ENCODE measurements at regions not wholly inside any gene's neighbourhood (a gene's known extent, or its start where the extent isn't known, plus 50 kb on each side); places are given as distances from the start of the nearest gene placed in this dataset.
"Not testable (repeated sequence)": the region's sequence is repeated elsewhere in the genome, so short reads cannot be mapped to it uniquely, and the experiment has no call there.

DNA sequence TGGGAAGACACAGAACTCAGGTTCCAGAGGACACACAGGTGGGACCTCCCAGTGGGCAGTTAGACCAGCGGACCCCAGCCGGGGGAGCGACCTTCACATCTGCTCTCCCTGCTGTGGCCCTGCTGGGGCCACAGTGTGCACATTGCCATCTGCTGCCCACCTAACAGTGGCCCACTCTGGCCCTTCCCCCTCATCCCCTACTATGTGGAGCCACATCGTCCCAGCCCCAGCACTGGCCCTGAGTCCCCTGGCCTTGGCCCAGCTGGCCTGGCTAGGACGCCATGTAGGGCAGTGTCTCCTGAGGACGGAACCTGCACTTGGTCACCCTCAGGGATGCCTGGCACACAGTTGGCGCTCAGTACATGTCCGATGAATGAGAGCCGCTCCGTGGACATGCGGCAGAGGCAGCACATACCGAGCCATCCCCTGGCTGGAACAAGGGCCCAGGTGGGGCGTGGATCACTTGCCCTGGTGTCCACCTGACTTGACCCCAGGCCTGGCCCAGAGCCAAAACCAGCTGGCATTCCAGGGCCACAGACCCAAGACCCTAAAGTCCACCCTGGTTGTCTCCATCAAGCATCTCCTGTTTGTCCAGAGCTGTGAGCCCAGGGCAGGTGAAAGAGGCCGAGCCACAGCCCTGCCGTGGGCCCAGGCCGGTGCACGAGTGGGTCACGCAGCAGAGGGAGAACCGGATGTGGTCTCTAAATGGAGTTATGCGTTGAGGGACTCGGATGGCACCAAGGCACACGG is 93.1 kb upstream of the FGF3 start:
- Mint-ChIP-seq H3K27ac (ENCODE audit: low read depth) (no peak overlapping the region), H3K9me3 (no peaks in the 10 kb centered on the region), H3K4me1 (peaks cover 9% of the 10 kb centered on the region), H3K36me3 (ENCODE audit: insufficient read depth) (no peaks in the 10 kb centered on the region), H3K27me3 (peaks cover 29% of the 10 kb centered on the region), H3K4me3 (no peak overlapping the region)
- DNase-seq (ENCODE audit: low spot score in 2 of 2) (no peak), ATAC-seq (replicated peaks; ENCODE audit: extremely low read depth, poor library complexity, severe bottlenecking) (no peak)

- Mint-ChIP-seq H3K27me3 (peaks cover 23% of the 10 kb centered on the region), H3K4me1 (peaks cover 9% of the 10 kb centered on the region), H3K4me3 (no peak overlapping the region), H3K36me3 (ENCODE audit: insufficient read depth) (no peaks in the 10 kb centered on the region), H3K9me3 (no peaks in the 10 kb centered on the region), H3K27ac (ENCODE audit: low read depth) (no peak overlapping the region)
- ATAC-seq (replicated peaks; ENCODE audit: extremely low read depth, poor library complexity, severe bottlenecking): no peak
- DNase-seq (ENCODE audit: low spot score in 2 of 2): no peak
Observed at GRCh38 chr11:69912911-69913451, 93.8 kb upstream of the FGF3 start.

DNA sequence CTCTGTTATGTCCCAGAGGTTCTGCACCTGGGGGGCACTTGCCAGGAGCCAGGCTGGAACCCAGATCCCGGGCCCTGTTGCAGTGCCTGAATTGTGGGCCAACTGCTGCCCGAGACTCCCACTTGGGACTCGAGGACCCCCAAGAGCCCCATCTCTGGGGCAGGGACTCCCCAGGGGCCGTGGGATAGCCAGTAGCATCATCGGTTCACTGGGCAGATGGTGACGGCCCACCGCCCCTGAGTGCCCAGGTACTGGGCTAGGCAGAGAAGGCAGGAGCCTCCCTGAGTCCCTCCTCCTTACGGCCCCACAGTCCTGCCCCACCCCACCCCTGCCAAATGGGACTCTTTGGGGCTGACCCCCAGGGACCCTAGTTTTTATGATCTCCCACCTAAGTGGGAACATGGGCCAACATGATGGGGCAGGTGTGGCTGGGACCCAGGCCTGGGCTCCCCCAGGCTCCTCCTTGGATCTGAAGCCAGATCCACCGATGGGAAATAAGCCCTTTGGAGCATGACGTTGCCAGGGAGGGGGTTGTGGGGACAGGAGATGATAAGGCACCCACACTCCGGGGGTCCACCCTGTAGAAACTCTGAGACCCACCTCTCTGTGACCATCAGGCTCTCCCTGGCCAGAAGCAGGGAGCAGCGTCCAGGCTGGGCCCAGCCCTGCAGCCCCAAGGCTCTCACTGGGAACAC is 94.5 kb upstream of the FGF3 start:
- H3K27me3 Mint-ChIP-seq: peaks cover 15% of the 10 kb centered on the region
- no peak for ATAC-seq (replicated peaks; ENCODE audit: extremely low read depth, poor library complexity, severe bottlenecking)
- no peaks in the 10 kb centered on the region for H3K36me3 Mint-ChIP-seq (ENCODE audit: insufficient read depth)
- no peak overlapping the region for H3K4me3 Mint-ChIP-seq
- H3K4me1 Mint-ChIP-seq: peaks cover 9% of the 10 kb centered on the region
- H3K9me3 Mint-ChIP-seq: no peaks in the 10 kb centered on the region
- H3K27ac Mint-ChIP-seq (ENCODE audit: low read depth): no peak overlapping the region
- no peak for DNase-seq (ENCODE audit: low spot score in 2 of 2)

DNA sequence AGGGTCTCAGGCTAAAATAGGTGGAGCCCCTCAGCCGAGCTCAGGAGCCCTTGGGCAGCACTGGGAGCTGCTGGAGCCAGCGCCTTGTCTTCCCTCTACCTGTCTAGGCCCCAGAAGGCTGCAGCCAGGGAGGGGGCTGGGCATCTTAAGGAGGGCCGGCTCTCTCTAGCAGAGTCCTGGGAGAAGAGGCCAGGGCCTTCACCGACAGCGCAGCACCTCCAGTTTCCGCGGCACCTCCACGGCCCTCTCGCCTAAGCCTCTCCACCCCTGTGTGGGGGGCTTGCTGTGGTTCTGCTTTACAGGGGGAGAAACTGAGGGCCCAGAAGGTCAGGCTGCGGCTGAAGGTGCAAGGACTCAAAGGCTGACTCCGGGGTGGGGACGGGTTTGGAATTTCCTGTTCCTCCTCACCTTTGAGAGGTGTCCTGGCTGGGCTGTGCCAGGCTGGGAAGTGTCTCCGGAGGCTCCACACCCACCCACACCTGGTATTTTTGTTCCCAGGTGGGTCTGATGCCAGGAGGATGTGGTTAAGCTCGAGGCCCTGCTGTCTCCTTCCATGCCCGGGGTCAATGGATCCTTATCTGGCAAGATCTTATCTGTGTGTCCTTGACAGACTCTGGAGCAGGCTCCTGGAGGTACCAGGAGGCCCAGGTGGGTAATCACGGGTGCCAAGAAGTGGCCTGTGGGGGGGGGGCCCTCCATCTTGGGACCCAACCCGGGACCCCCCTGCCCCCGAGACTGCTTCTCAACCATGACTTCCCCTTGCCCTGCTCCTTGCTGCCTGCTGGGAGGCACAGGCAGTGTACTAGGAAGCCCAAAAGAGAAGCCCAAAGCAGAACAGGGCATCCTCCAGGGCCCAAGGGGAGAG is 95.3 kb upstream of the FGF3 start:
- no peak for DNase-seq (ENCODE audit: low spot score in 2 of 2)
- H3K4me3 Mint-ChIP-seq: no peak overlapping the region
- H3K27ac Mint-ChIP-seq (ENCODE audit: low read depth): no peak overlapping the region
- no peak for ATAC-seq (replicated peaks; ENCODE audit: extremely low read depth, poor library complexity, severe bottlenecking)
- H3K36me3 Mint-ChIP-seq (ENCODE audit: insufficient read depth): no peaks in the 10 kb centered on the region
- H3K27me3 Mint-ChIP-seq: peaks cover 19% of the 10 kb centered on the region
- peaks cover 9% of the 10 kb centered on the region for H3K4me1 Mint-ChIP-seq
- H3K9me3 Mint-ChIP-seq: no peaks in the 10 kb centered on the region

- DNase-seq (ENCODE audit: low spot score in 2 of 2): no peak
- Mint-ChIP-seq H3K27ac (ENCODE audit: low read depth) (no peak overlapping the region), H3K4me1 (peaks cover 9% of the 10 kb centered on the region), H3K36me3 (ENCODE audit: insufficient read depth) (no peaks in the 10 kb centered on the region), H3K9me3 (no peaks in the 10 kb centered on the region), H3K4me3 (no peak overlapping the region), H3K27me3 (peaks cover 23% of the 10 kb centered on the region)
- no peak for ATAC-seq (replicated peaks; ENCODE audit: extremely low read depth, poor library complexity, severe bottlenecking)
Observed at GRCh38 chr11:69915151-69915500, 95.9 kb upstream of the FGF3 start.

DNA sequence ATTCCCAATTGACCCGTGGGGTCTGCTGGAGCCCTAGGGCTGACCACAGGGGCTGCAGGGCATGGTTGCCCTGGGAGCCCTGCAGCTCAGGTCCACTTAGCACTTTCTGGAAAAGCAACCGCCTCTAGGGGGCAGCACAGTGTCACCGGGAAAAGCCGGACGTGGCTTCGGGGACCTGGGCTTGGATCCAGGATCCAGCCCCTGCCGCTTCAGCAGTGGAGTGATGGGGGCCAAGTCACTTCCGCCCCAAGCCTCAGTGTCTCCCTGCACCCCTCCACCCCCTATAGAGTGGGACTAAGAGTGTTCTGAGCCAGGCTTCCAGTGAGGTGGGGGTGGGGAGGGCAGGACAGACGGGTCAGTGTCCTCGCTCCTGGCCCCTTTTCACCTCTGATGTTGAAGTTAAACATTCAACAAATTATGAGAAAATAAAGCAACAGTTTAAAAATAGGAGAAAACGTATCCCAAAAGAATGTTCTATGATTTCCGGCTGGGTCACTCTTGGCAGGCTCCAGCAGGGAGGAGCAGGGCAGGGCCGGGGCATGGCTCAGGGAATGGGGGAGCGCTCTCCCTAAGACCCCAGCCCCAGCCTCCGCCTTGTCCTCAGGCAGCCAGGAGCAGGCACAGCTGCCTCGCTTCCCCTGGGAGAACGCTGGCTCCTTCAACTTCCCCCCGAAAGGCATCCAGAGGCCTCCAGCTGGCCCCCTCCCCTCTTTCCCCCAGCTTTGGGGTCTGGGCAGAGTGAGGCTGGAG is 96.5 kb upstream of the FGF3 start:
- Mint-ChIP-seq H3K36me3 (ENCODE audit: insufficient read depth) (no peaks in the 10 kb centered on the region), H3K27ac (ENCODE audit: low read depth) (no peak overlapping the region), H3K4me3 (no peak overlapping the region), H3K9me3 (no peaks in the 10 kb centered on the region), H3K27me3 (peaks cover 23% of the 10 kb centered on the region), H3K4me1 (peaks cover 9% of the 10 kb centered on the region)
- ATAC-seq (replicated peaks; ENCODE audit: extremely low read depth, poor library complexity, severe bottlenecking) (no peak), DNase-seq (ENCODE audit: low spot score in 2 of 2) (no peak)

DNA sequence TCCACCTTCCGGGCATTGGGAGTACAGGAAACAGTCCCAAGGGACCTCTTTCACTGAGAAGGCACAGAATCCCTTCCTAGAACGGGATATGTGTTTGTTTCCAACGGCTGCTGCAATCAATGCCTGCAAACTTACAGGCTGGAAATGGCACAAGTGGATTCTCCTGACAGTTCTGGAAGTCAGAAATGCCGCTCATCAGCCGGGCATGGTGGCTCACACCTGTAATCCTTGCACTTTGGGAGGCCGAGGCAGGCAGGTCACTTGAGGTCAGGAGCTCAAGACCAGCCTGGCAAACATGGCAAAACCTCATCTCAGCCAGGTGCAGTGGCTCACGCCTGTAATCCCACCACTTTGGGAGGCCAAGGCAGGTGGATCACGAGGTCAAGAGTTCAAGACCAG is 97.0 kb upstream of the FGF3 start:
- H3K27ac Mint-ChIP-seq (ENCODE audit: low read depth); DNase-seq (ENCODE audit: low spot score in 2 of 2); H3K9me3 Mint-ChIP-seq; ATAC-seq (replicated peaks; ENCODE audit: extremely low read depth, poor library complexity, severe bottlenecking); H3K4me1 Mint-ChIP-seq; H3K4me3 Mint-ChIP-seq; H3K36me3 Mint-ChIP-seq (ENCODE audit: insufficient read depth): not testable (repeated sequence)
- peaks cover 24% of the 10 kb centered on the region for H3K27me3 Mint-ChIP-seq

DNA sequence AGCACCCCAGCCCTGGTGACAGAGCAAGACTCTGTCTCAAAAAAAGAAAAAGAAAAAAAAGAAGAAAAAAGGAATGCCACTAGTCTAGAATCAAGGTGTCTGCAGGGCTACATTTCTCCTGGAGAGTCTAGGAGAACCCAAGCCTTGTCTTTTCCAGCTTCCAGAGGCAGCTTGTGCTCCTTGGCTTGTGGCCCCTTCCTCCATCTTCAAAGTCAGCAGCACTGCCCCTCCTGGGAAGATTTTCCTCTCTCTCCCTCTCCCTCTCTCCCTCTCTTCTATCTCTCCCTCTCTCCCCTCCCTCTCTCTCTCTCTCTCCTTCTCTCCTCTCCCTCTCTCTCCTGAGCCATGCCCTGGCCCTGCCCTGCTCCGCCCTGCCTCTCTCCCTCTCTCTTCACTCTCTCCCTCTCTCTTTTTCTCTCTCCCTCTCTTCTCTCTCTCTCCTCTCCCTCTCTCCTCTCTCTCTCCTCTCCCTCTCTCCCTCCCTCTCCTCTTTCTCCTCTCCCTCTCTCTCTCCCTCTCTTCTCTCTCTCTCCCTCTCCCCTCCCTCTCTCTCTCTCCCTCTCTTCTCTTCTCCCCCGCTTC is 97.7 kb upstream of the FGF3 start:
- Mint-ChIP-seq H3K36me3 (ENCODE audit: insufficient read depth) (no peaks in the 10 kb centered on the region), H3K9me3 (no peaks in the 10 kb centered on the region), H3K4me3 (no peak overlapping the region), H3K27me3 (peaks cover 30% of the 10 kb centered on the region), H3K27ac (ENCODE audit: low read depth) (peak overlapping the region; percentile 50), H3K4me1 (peaks cover 9% of the 10 kb centered on the region)
- DNase-seq (ENCODE audit: low spot score in 2 of 2) (no peak), ATAC-seq (replicated peaks; ENCODE audit: extremely low read depth, poor library complexity, severe bottlenecking) (no peak)

DNA sequence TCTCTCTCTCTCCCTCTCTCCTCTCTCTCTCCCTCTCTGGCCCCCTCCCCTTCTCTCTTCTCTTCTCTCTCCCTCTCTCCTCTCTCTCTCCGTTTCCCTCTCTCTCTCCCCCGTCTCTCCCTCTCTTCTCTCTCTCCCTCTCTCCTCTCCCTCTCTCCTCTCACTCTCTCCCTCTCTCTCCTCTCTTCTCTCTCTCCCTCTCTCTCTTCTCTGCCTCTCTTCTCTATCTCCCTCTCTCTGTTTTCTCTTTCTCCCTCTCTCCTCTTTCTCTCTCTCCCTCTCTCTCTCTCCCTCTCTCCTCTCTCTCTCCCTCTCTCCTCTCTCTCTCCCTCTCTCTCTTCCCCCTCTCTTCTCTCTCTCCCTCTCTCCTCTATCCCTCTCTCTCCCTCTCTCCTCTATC is 98.3 kb upstream of the FGF3 start:
- Mint-ChIP-seq H3K27ac (ENCODE audit: low read depth) (peak overlapping the region; percentile 50), H3K4me3 (no peak overlapping the region), H3K27me3 (peaks cover 37% of the 10 kb centered on the region), H3K4me1 (peaks cover 9% of the 10 kb centered on the region), H3K36me3 (ENCODE audit: insufficient read depth) (no peaks in the 10 kb centered on the region), H3K9me3 (no peaks in the 10 kb centered on the region)
- DNase-seq (ENCODE audit: low spot score in 2 of 2): no peak
- no peak for ATAC-seq (replicated peaks; ENCODE audit: extremely low read depth, poor library complexity, severe bottlenecking)

DNA sequence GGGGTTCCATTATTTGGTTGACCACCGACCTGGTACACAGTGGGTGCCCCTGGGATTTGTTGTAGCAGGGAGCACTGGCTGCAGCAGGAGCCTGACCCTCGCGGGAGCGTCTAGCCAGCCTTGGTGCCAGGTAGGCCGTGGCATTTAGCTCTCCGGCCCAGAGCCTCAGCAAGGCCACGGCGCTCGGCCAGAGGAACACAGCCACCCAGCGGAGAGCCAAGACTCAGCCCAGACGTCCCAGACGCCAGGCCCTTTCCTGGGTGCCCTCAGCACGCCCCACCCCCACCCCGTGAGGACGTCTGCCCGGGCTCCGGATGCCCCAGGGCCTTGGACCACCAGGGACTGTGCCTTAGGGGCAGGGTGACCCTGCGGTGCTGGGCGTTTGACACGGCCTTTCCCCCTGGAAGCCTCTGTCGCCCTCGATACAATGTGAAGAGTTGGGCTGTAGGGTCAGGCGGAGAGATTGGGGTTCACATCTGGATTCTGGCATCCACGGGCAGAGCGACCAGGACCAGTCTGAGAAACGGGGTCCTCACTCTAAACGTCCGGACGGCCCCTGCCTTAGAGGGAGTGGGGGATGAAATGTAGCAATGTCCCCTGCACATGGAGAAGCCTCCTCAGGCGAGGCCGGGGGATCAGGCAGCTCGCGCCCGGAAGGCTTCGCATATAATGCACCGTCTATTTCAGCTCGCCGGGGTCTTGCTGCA is 99.2 kb upstream of the FGF3 start:
- Mint-ChIP-seq H3K27ac (ENCODE audit: low read depth) (no peak overlapping the region), H3K4me1 (peaks cover 9% of the 10 kb centered on the region), H3K27me3 (peaks cover 45% of the 10 kb centered on the region), H3K4me3 (no peak overlapping the region), H3K36me3 (ENCODE audit: insufficient read depth) (no peaks in the 10 kb centered on the region), H3K9me3 (no peaks in the 10 kb centered on the region)
- no peak for DNase-seq (ENCODE audit: low spot score in 2 of 2)
- ATAC-seq (replicated peaks; ENCODE audit: extremely low read depth, poor library complexity, severe bottlenecking): no peak

- DNase-seq (ENCODE audit: low spot score in 2 of 2): peak; percentile 25 to 49
- Mint-ChIP-seq H3K27me3 (peaks cover 52% of the 10 kb centered on the region), H3K36me3 (ENCODE audit: insufficient read depth) (no peaks in the 10 kb centered on the region)
Observed at GRCh38 chr11:69918938-69919650, 99.9 kb upstream of the FGF3 start.

More at GRCh38 chr11:69918938-69919650, 99.9 kb upstream of the FGF3 start:
- ATAC-seq (replicated peaks; ENCODE audit: extremely low read depth, poor library complexity, severe bottlenecking): peak; percentile 24
- no peak overlapping the region for H3K27ac Mint-ChIP-seq (ENCODE audit: low read depth)
- no peak overlapping the region for H3K4me3 Mint-ChIP-seq
- H3K4me1 Mint-ChIP-seq: peaks cover 9% of the 10 kb centered on the region
- no peaks in the 10 kb centered on the region for H3K9me3 Mint-ChIP-seq
